GM21423 (cell line): ENCODE measurements at regions not wholly inside any gene's neighbourhood (a gene's known extent, or its start where the extent isn't known, plus 50 kb on each side); places are given as distances from the start of the nearest gene placed in this dataset.

Experiments
- ATAC-seq: cut with Tn5 transposase; IDR thresholded peaks from one replicate; pipeline ENCODE4 v1.9.1; 2021; ENCODE audit warnings: mild to moderate bottlenecking, moderate library complexity; ENCODE audit not compliant: unreplicated experiment

DNA sequence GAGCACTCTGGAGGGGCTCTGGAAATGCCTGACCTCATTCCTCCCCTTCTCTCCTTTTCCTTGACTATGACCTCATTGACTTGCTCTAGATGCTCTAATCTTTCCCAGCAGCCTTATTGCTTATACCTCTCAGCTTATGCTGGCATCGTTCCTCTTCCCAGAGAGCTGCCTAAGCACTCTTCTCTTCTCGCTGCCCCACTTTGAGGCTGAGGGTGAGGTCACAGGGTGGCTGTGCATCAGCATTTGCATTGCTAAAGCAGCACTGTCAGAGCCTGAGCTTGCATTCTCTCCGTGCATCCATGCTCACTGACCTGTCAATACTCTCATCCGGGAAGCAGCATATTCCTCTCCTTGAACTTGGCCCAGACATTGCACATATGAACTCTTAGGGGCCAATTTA lies 96.4 kb upstream of the NTRK2 start:
- no peak for ATAC-seq

DNA sequence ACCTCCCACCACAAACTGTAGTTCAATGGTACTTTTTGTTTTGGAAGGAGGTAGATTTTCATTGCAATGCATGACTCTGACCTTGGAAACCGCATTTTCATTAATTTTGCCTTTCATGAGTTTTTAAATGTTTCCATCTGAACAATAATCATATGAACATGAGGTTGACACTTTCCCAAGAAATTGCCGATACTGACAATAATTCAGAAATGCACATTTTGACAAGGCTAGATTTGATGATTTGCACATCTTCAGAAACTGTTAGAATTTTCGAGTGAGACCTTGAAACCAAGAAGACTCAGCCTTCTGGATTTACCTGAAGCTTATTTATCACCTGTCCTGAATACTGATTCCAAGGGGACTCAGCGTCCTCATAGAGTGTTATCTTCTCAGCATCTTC lies 93.8 kb upstream of the NTRK2 start:
- no peak for ATAC-seq

DNA sequence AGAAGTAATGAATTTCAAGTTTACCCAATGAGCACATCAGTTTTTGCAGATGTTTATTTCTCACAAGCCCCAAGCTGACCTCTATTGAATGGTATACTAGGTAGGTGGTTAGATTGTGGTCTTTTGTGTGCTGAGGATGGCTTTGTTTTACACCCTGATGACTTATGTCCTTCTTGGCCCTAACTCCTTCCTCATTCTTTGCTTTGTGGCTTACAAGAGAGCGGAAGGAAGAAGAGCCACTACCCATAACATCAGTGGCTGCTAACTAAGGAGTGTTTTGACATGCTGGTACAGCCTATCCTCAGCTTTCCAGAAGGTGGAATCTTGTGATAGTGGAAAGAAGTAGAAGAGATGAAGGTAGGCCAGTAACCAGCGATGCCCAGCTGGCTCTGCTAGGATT lies 85.7 kb upstream of the NTRK2 start:
- no peak for ATAC-seq

DNA sequence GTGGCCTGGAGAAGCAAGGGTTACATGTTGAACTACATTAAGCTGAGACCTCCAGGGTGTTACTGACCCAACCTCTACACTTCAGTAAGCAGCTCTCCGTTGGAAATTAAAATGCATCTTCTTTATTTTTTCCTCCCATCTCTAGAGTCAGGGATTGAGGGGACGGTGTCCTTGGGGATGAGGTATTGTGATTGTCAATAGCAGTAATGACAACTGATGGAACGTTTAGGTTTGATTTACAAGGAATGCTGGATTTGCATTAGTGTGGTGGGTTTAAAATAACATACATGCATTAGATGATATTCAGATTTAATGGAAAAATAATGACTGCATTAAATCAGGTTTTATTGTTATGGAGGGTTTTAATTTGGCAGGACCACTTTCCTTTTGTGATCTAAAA lies 82.9 kb upstream of the NTRK2 start:
- no peak for ATAC-seq

DNA sequence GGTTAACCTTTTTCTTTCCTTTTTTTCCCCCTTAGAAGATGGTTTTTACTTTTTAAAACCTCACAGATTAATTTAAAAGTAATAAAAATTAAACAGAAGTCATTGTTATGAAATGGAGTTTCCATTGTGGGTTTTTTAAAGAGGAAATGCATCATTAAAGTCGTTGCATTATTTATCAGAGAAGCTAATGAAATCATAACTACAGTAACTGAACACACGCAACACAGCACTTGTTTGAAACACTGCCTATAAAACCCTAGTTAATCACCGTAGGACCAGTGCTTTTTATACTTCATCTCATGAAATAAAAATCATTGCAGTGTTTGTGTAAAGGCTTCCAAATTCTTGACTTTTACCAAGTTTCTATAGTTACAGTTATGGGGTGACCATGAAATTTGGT lies 82.4 kb upstream of the NTRK2 start:
- no peak for ATAC-seq

DNA sequence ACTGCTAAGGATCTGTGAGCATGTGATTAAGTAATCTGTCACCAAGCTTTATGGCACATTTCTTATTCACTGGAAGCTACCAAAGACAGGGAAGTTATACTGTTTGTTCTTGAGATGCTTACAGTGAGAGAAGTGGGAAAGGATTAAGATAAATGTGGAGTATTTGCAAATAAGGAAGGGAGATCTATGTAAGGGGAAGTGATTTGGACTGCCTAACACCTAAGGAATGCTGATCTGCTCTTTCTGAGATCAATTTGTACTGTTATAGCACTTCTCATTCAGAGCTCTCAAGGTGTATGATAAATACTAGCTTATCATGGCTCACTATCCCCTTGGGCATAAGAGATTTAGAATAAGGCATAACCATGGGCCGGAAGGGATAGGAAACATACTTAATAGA lies 80.0 kb upstream of the NTRK2 start:
- ATAC-seq, result no peak

DNA sequence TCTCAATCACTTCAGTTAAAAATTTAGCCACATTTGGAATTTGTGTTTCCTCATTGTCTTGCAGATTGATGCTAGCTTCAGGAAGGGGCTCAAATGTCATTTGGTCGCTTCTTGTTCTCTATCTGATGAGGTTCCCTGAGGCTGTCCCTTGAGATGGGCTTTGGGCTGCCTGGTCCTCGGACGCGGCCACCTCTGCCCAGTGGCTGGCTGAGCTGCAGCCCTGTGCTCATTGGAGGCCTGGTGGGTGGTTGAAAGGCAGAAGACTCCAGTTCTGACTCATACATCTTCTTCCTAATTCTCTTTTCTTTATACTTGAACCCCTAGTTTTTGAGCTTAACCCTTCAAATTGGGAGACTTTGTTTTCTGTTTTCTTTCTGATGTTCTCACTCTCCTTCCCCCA lies 78.8 kb upstream of the NTRK2 start:
- ATAC-seq, result no peak

DNA sequence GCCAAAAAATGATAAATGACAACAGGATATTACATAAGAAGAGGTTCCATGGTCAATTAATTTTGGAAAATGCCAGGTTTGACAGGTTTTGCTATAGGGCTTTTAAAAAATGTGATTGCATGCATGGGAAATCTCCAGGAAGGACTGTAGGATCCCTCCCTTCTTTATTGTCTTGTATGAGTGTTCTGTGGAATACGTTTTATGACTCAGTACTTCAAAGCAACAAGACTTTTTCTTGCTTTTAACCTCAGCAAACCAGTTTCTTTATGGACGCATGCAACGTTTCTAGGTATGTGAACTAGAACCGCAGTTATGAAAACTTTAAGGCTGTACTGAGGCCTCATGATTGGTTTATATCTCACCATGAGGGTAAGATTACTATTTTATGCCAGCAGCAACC lies 76.6 kb upstream of the NTRK2 start:
- ATAC-seq, result no peak

DNA sequence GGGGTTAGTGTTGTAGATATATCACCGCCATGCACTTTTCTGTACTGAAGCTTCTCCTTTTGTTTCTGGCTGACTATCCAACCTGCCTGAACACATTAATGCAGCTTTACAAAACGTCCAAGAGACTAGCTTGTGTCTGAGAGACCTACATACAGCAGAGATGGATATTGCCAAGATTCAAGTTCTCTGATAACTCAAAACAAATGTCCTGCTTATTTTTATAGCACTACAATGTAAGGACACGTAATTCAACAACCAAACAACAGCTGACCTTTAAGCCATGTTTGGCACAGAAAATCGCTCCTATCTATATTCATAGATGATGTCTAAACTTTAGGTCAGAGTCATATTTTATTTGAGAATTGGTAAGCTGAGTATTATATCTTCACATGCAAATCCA lies 76.2 kb upstream of the NTRK2 start:
- ATAC-seq, result no peak

DNA sequence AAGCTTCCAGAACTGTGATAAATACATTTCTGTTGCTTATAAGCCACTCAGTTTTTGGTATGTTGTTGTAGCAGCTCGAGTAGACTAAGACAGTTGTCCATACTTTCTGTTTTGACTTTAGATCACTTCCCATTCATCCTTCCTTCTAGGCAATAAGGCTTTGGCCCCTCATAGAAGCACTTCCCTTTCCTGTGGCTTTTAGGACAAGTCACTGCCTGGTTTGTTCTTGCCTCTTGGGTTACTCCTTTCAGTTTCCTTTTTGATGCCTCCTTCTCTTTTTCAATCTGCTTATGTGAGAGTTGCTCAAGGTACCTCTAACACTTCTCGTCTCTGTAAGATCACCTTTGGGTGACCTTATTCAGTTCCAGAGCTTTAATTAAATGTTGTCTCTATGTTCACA lies 72.4 kb upstream of the NTRK2 start:
- peak; percentile 97 for ATAC-seq

DNA sequence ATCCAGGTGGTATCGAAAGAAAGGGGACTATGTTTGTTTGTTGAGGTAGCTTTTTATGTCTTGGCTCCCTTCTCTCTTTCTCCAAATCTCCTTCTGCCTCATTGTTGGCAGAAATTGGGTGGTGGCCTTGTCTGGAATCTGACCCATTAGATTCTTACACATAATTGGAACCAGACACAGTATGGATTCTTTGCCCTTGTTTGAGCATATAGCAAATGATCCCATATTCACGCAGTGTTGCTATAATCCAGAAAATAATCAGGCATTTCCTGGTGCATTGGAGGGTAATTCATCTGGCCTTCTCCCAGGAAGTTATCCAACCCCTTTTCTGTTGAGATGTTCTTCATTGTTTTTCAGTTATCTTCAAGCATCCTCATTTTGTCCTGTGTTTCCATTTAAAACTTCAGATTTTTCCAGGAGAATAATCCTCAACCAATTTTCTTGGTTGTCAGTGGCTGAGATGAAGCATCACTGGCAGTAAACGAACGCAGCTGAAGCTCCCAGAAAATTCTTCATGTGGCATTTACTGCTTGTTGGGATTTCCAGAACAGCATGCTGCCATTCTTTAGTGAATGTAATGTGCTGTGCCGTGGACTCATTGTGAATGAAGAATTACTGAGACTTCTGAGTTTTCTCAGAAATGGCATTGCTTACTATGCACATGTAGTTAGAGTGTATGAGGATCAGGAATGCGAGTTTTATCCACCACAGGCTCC lies 70.5 kb upstream of the NTRK2 start:
- no peak for ATAC-seq

DNA sequence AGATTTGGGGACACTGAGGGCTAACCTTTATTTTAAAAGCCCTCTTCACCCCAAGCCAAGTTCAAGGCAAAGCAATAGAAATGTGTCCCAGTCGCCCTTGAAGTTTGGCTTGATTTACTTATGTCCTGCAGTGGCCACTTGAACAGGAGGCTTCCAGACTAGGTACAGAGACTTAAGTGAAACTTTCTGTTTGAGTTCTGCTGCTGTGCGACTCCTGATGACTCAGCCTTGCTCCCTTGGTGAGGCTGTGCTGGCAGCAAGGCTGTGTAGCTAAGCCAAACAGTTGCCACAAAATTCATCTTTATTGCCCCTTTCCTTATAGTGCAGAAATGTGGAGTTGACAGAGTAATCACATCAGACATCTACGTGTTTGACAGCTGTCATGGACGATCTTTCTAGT lies 68.8 kb upstream of the NTRK2 start:
- ATAC-seq, result no peak

DNA sequence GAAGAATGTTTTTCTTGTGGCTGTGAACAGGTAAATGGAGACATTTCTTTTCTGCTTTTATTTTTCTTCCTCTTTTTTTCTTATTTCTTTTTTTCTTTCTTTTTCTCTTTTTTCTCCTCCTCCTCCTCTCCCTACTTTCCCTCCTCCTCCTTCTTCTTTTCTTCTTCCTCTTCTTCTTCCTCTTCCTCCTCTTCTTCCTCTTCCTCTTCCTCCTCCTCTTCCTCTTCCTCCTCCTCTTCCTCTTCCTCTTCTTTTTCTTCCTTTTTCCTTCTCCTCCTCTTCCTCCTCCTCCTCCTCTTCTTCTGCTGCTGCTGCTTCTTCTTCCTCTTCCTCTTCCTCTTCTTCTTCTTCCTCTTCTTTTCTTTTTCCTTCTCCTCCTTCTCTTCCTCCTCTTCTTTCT lies 65.3 kb upstream of the NTRK2 start:
- no peak for ATAC-seq

DNA sequence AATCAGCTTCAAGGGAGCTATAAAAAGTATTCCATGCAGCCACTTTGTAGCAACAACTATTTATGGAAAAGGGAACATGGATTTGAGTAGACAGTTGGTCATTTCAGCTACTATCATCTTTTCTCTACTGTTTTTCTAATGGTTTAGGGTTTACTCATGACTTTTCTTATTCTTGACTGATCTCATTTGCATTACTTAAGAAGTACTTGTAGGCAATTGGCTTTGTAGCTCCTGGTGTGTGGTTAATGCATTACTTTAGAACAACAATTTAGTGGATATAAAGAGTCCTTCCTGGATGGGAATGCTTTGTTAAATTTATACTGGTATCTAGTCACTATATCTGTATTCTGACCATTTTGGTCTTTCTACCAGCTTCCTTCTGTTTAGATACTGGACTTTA lies 59.8 kb upstream of the NTRK2 start:
- no peak for ATAC-seq

DNA sequence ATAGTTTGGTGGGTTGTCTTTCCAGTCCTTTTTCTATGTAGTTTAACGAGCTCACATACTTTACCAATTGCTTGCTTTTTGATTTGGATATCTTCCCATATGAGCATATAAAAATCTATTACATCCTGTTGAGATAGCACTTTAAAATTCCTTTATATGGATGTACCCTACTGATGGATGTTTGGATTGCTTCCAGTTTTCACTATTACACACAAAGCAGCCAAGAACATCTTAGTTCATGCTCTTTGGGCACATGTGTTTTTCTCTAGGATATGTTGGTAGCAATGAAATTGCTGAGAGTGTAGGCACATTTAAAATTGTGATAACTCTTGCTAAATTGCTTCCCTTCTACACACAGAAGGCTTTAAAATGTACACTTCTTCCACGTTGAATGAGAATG lies 56.1 kb upstream of the NTRK2 start:
- no peak for ATAC-seq

DNA sequence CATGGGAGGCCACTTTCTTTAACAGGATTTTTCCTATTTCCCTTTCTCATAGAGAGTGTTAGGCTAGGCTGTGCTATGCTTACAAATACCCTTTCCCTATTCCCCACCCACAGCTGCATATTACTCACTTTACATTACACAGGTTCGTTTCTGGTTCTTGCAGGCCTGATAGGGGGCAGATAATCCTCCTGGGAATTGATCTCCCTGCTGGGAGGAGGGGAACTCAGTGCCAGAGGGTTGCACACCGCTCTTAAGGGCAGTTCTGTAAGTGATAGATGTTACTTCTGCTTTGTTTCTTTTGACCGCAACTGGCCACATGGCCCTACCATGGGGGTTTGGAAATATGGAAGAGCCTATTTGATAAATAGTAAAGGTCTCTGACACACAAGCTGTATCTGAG lies 54.0 kb upstream of the NTRK2 start:
- ATAC-seq, result no peak

DNA sequence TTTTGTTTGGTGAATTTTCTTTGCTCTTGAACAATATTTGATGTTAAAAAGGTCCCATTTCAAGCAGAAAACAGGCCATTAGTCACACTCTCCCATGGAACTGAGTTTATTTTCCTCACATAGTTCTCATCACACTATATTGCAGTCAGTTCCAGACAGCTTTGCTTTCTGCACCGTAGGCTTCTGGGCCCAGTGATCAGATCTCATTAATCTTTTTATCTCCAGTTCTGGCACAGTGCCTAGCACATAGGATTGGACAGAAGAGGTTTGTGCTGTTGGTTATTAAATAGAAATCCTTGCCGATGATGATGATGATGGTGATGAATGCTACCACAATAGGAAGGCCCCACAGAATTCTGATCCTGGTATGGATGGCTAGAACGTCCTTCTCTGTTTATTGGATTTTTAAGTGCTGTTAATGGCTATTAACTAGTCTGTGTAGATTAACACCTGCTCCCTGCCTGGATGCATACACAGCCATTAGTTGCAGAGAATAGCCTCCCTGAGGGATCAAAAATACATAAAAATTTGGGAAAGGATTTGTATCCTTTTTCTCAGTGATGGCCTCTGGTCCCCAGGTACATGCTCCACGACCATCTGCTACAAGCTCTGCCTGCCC lies 52.0 kb upstream of the NTRK2 start:
- ATAC-seq, result no peak
